T-helper 2 cell treated with Interferon-gamma antibody and Interleukin-4, amounts not matched to agents 5 μg/mL and 100 μg/mL, for 36 hours (primary cell): ENCODE measurements at regions not wholly inside any gene's neighbourhood (a gene's known extent, or its start where the extent isn't known, plus 50 kb on each side); places are given as distances from the start of the nearest gene placed in this dataset.

Experiments used
- DNase-seq: peaks from one replicate; pipeline ENCODE4 v3.0.0; 2021; ENCODE audit warnings: low spot score
- H3K27ac Mint-ChIP-seq: one replicate; pipeline ENCODE4 v1.8.0; 2021; ENCODE audit warnings: mild to moderate bottlenecking, mixed read lengths
- H3K27me3 Mint-ChIP-seq: one replicate; pipeline ENCODE4 v1.8.0; 2021; ENCODE audit warnings: low read depth, mixed read lengths
- H3K36me3 Mint-ChIP-seq: one replicate; pipeline ENCODE4 v1.8.0; 2021; ENCODE audit warnings: low read depth, mixed read lengths
- H3K4me1 Mint-ChIP-seq: one replicate; pipeline ENCODE4 v1.8.0; 2021; ENCODE audit warnings: low read depth, mixed read lengths
- H3K4me3 Mint-ChIP-seq: one replicate; pipeline ENCODE4 v1.8.0; 2022; ENCODE audit warnings: mild to moderate bottlenecking, moderate library complexity, mixed read lengths
- H3K9me3 Mint-ChIP-seq: one replicate; pipeline ENCODE4 v1.8.0; 2021; ENCODE audit warnings: mixed read lengths

DNA sequence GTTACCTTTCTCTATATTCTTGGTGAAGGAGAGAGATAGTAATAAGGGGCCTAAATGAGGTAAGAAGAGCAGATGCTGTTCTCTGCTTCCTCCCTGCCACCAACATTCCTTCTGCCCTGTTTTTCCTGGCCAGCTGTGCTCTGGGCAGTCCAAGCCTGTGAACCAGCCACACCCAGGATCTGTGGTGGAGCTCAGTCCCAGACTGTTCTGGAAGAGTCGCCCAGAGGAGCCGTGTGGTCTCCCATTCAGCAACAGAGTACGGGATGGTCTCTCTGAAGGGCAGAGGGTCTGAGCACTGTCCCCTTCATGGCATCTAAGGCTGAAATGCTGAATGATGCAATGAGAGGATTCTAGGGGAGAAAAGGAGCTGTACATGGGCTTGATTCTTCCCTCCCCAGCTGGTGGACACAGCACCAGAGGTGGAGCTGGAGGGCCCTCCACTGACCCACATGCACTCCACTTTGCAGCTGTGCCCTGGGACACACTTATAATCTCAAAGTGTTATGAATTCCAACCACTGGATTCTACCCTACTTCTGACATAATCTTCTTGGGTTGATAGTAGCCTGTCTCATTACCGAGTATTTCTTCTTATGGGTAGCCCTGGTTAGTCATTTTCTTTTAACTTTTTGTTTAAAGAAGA is 70.8 kb upstream of the RPS23 start:
- Mint-ChIP-seq H3K27me3 (peaks cover under 1% of the 10 kb centered on the region), H3K27ac (no peak overlapping the region), H3K4me1 (peaks cover 26% of the 10 kb centered on the region), H3K9me3 (no peaks in the 10 kb centered on the region), H3K36me3 (no peaks in the 10 kb centered on the region), H3K4me3 (no peak overlapping the region)
- no peak for DNase-seq

DNA sequence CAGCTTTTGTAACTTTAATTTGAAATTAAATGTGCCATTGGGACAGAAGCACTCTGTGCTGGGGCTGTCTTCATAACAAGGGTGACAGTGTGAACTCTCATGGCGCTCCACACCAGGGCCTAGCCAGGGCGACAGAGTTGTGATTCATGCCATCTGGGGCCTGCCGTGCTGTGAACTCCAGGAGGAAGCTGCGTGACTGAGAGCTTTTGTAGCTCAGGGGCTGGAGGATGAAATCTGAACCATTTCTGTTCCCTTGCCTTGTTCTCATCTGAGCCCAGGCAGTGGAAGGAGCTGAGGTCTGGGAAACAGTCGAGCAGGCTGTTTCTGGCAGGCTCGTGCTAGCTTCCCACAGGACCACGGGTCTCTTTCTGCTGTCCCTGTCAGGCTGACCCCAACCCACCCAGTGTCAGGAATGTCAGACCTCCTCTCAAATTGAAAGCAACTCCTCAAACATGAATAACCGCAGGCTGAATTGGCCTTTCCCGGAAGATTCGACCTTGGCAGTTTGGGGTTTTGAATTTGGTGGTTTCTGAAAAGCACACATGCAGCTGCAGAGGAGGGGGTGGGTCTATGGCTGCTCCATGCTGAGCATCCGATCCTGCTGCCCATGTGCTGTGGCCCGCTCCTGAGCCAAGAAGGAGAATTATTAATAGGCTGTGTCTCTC is 69.2 kb upstream of the RPS23 start:
- Mint-ChIP-seq H3K27ac (peak overlapping the region; percentile 53), H3K36me3 (no peaks in the 10 kb centered on the region), H3K9me3 (no peaks in the 10 kb centered on the region), H3K4me3 (peak overlapping the region; percentile 39), H3K4me1 (peaks cover 17% of the 10 kb centered on the region), H3K27me3 (peaks cover 7% of the 10 kb centered on the region)
- no peak for DNase-seq

DNA sequence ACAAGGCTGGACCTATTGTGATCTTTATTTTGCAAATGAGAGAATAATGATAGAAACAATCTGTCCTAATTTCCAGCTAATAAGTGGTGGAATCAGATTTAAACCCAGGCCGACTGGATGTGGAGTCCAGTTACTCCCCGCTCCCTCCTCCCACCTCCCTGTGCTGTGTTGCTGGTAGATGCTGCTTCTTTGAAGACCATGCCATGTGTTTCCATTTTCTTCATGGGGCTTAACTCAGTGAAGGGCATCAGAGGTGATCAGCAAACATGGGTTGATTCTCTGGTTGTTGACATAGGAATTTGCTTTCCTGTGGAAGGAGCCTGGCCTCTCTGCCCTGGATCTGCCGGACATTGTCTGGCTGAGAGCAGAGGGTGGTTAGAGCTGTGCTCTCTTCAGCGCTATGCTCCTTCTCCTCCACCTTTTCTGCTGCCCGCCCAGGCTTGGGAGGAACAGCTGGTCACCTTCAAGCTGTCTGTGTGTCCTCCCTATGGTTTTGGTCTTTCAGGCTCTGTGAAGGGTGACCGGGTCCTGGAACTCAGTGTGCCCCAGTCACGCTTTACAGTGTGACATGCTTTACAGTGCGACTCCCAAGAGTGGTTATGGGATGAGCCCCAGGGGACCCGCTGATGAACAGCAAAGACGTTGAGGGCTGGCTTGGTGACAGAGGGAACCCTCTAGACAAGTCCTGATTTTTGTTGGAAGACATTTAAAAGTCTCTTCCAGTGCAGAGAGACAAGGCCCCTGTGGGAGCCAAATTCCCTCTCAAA is 68.4 kb upstream of the RPS23 start:
- Mint-ChIP-seq H3K27ac (no peak overlapping the region), H3K4me3 (no peak overlapping the region), H3K4me1 (peaks cover 13% of the 10 kb centered on the region), H3K36me3 (no peaks in the 10 kb centered on the region), H3K27me3 (peaks cover 10% of the 10 kb centered on the region), H3K9me3 (no peaks in the 10 kb centered on the region)
- no peak for DNase-seq

DNA sequence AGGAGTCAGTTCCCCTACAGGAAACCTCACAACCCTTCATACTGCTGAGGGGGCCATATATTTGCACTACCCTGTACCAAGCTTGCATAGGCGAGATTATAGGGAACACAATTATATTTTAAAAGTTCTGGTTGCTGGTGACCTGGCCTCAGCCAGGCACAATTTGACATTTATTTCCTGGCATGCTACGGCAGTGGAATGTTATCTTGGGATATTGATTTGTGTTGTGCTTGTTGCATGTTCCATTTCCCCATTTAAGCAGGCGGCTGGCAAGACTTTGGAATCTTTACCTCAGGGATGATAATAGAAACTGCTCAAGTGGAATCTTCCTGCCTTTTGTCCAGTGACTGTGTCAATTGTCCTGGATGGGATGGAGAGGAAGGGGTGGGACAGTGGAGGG is 67.0 kb upstream of the RPS23 start:
- no peak for DNase-seq
- Mint-ChIP-seq H3K4me1 (peaks cover 18% of the 10 kb centered on the region), H3K36me3 (no peaks in the 10 kb centered on the region), H3K27ac (no peak overlapping the region), H3K27me3 (peaks cover 14% of the 10 kb centered on the region), H3K9me3 (no peaks in the 10 kb centered on the region), H3K4me3 (no peak overlapping the region)

DNA sequence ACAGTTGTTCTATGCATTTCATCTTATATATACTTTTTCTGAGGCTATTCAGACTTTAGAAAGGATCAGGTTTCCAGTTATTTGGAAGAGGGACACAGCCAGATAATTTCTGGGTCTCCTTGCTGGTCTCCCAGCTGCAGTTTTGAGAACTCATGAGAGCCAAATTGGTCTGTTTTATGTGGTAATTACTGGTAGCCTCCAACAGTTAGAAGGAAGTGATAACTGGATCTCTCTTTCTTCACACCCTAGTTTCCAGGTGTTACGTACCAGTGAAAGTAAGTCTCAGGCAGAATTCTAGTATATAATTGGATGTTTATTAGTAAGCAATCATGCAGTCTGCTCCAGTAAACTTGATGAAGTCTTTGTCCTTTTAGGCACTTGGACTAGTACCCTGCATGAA is 63.2 kb upstream of the RPS23 start:
- Mint-ChIP-seq H3K36me3 (no peaks in the 10 kb centered on the region), H3K27ac (no peak overlapping the region), H3K9me3 (no peaks in the 10 kb centered on the region), H3K27me3 (peaks cover 22% of the 10 kb centered on the region), H3K4me3 (no peak overlapping the region), H3K4me1 (peaks cover 8% of the 10 kb centered on the region)
- DNase-seq, result no peak

DNA sequence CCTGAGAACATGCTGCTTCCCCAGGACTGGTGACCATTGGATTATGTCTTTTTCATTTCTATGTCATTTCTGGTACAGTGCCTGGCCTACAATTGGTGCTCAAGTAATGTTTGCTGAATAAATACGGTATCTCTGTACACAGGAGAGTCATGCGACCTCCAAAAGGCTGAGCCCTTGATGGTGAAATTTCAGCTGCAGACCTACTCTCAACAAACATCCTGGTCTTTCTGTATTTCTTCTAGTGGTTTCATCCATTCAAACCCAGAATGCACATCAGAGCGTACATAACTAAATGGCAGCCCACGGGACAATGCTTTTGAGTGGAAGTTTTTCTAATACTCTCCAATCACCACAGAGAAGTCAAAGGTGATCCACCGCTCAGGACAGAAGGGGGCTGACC is 62.6 kb upstream of the RPS23 start:
- no peak overlapping the region for H3K4me3 Mint-ChIP-seq
- H3K4me1 Mint-ChIP-seq, result peaks cover 8% of the 10 kb centered on the region
- H3K9me3 Mint-ChIP-seq, result no peaks in the 10 kb centered on the region
- H3K27me3 Mint-ChIP-seq, result peaks cover 25% of the 10 kb centered on the region
- DNase-seq, result no peak
- H3K27ac Mint-ChIP-seq, result no peak overlapping the region
- no peaks in the 10 kb centered on the region for H3K36me3 Mint-ChIP-seq

DNA sequence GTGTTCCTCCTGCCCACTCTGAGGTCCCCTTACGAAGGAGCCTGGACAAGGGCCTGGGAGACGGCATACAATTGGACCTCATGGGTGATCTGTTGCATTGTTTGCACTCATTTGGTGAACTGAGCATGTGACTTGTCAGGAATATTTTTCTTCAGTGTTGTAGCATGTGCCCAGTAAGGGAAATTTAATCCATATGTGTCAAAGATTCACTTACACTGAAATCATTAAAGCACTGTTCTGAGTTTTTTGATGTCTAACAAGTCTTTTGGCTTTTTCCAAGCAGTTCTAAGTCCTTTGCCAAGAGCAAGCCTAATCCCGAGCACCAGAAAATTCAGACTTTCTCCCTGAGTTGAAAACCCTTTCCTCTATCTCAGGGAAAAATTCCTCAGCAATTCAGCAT is 61.6 kb upstream of the RPS23 start:
- Mint-ChIP-seq H3K27ac (no peak overlapping the region), H3K9me3 (no peaks in the 10 kb centered on the region), H3K27me3 (peaks cover 26% of the 10 kb centered on the region), H3K36me3 (no peaks in the 10 kb centered on the region), H3K4me3 (no peak overlapping the region), H3K4me1 (peaks cover 8% of the 10 kb centered on the region)
- no peak for DNase-seq

DNA sequence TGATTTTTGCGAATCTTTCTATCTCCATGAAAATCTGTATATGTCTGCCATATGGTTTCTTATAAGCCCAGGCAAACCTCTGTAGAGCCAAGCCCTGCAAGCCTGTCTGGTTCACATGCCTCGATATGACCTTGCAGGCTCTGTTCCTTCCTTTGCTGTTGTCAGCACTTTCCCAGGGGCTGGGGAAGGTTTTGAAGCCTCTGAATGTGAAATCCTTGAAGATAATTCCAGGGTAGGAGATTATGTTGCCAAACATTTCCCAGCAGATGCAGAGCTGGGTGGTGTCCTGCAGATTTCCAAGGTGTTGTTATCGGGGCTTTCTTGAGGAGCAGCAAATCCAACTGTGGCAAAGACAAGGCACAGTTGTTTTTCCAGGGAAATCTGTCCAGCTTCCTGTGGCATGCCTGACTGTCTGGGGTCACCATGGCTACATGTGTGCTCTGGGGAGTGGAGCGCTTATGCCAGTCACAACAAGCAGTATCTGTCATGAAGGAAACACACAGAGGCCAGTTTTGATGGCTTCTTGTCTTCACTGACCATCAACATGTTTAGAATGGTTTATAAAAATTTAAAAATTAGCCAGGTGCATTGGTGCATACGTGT is 60.7 kb upstream of the RPS23 start:
- Mint-ChIP-seq H3K36me3 (no peaks in the 10 kb centered on the region), H3K9me3 (no peaks in the 10 kb centered on the region), H3K4me3 (no peak overlapping the region), H3K27ac (no peak overlapping the region), H3K27me3 (peaks cover 30% of the 10 kb centered on the region), H3K4me1 (peaks cover 8% of the 10 kb centered on the region)
- DNase-seq, result no peak

DNA sequence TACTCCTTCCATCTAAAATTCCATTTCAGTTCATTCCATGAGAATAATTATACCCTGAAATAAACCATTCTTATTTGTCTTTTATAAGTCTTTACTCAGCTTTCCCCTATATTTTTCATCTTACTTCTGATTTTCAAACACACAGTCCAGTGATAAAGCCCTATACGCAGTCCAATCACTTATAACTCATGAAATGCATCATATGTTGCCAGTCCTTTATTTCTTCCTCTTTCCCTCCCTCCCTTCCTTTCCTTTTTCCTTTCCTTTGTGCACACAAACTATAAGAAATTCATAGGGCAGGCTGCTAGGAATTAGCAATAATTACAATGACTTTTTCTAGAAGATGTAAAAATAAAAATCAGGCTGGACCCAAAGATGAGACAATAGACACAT is 58.8 kb upstream of the RPS23 start:
- peaks cover 29% of the 10 kb centered on the region for H3K27me3 Mint-ChIP-seq
- no peak for DNase-seq
- H3K4me3 Mint-ChIP-seq, result no peak overlapping the region
- H3K36me3 Mint-ChIP-seq, result no peaks in the 10 kb centered on the region
- H3K9me3 Mint-ChIP-seq, result no peaks in the 10 kb centered on the region
- H3K27ac Mint-ChIP-seq, result no peak overlapping the region
- peaks cover 8% of the 10 kb centered on the region for H3K4me1 Mint-ChIP-seq

DNA sequence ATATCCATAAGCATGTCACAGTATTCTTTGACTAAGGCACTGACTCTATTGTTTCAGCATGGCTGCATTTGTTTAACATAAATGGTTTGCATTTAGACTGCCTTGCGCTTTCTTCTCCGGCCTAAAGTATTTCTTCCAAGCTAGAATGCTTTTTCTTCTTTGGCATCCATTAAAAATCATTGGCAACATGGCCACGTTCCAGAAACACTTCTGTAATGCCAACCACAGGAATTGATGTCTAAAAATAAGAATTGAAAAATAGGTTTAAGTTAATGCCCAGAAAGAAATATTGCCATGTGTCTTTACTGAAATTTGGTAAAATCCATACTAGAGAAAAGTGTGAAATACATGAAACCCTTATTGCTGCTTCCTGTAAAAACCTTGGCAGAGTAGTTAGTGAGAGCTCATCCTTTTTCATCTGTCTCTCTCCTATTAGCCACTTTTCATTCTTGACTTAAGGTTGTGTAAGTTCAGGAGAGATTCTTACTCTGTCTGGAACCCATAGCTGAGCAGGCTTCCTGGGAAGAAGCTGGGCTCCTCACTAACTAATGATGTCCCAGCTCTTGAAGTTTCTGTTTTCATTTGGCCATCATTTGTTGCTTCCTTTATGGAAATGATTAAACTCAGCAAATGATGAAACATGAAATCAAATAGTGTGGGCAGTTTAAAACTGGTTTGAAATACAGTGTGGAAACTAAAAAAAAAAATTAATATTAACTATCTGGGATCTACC is 58.2 kb upstream of the RPS23 start:
- no peak overlapping the region for H3K4me3 Mint-ChIP-seq
- H3K36me3 Mint-ChIP-seq, result no peaks in the 10 kb centered on the region
- no peak for DNase-seq
- H3K9me3 Mint-ChIP-seq, result no peaks in the 10 kb centered on the region
- H3K27me3 Mint-ChIP-seq, result peaks cover 25% of the 10 kb centered on the region
- H3K4me1 Mint-ChIP-seq, result peaks cover 4% of the 10 kb centered on the region
- no peak overlapping the region for H3K27ac Mint-ChIP-seq

DNA sequence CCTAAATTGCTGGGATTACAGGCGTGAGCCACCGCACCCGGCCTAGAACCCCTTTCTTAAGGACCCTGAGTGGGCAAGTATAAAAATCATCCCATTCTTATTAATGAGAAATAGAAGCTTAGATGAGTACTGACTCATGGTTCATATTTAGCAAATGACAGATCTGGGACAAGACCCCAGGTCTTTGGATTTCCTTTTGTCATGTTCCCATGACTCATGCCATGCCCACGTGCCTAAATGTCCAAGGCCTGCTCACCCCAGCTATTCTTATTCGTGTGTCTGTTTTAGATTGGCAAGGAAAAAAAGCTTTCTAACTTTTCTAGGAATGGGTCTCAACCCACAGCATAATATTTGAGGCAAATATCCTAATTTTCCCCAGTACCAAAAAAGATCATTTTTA is 57.7 kb upstream of the RPS23 start:
- no peak for DNase-seq
- H3K27ac Mint-ChIP-seq, result no peak overlapping the region
- no peaks in the 10 kb centered on the region for H3K9me3 Mint-ChIP-seq
- no peak overlapping the region for H3K4me3 Mint-ChIP-seq
- H3K36me3 Mint-ChIP-seq, result no peaks in the 10 kb centered on the region
- no peaks in the 10 kb centered on the region for H3K4me1 Mint-ChIP-seq
- H3K27me3 Mint-ChIP-seq, result peaks cover 24% of the 10 kb centered on the region

DNA sequence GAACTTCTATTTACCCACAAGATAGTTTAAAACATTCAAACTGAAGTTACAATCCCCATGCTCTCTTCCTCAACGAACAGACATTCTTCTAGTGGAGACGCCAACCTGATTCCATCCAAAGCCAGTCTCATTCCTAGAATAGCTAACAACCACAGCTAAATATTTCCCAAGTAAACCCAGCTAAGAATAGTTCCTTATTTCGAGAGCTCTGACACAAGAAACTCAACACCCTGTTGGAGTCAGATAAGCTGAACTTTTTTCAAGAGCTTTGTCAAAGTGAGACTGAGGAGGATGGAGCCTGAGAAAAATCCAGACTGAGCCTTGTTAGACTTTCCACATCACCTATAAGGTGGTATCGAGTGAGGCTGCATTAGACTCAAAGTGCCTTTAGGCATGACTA is 56.7 kb upstream of the RPS23 start:
- Mint-ChIP-seq H3K4me1 (no peaks in the 10 kb centered on the region), H3K9me3 (no peaks in the 10 kb centered on the region), H3K4me3 (no peak overlapping the region), H3K27me3 (peaks cover 25% of the 10 kb centered on the region), H3K36me3 (no peaks in the 10 kb centered on the region), H3K27ac (no peak overlapping the region)
- no peak for DNase-seq

DNA sequence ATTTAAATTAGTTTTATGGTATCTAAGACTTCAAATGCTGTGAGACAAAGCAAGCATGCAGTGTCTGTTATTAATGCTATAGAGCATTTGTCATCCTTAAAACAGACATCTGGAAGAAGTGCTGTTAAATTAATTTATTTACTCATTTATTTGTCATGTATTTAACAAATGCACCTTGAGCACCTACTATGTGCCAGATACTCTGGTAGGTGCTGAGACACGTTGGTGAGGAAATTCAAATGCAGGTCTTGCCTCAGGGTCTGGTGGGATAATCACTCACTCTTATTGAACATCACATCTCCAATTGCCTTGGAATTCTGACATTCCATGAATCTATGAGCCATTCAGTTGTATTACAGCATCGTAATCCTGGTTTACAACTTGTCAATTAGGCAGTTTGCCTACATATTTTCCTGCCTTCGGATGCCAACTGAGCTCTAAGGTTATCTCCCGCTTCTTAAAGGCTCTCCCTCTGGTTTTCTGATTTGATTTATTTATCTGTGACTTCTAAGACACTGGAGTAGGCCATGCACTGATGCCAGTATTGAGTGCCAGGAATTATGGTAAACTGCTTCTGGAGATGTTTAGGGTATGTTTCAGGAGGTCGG is 56.0 kb upstream of the RPS23 start:
- Mint-ChIP-seq H3K27ac (no peak overlapping the region), H3K9me3 (no peaks in the 10 kb centered on the region), H3K4me3 (no peak overlapping the region), H3K27me3 (peaks cover 25% of the 10 kb centered on the region), H3K36me3 (no peaks in the 10 kb centered on the region), H3K4me1 (no peaks in the 10 kb centered on the region)
- no peak for DNase-seq
